Tibial nerve (tissue), 4 donors: ENCODE measurements at regions not wholly inside any gene's neighbourhood (a gene's known extent, or its start where the extent isn't known, plus 50 kb on each side); places are given as distances from the start of the nearest gene placed in this dataset.

Experiments
- EP300 ChIP-seq, 2 donors: sonication (generic); formaldehyde crosslinking; IDR thresholded peaks; one replicate each; pipeline ENCODE4 v1.6.1; 2017; ENCODE audit warnings: antibody characterized with exemption in 2 of 2, mild to moderate bottlenecking in 1 of 2
- POLR2A ChIP-seq, 2 donors: fragments of 450-650 bp; IDR thresholded peaks; one replicate each; pipeline ENCODE4 v1.6.1; 2017; ENCODE audit warnings: antibody characterized with exemption in 2 of 2, mild to moderate bottlenecking in 2 of 2, moderate library complexity in 2 of 2
- TF ChIP-seq, protein P1 (sequence below), 5 experiments: fragments of 200-600 bp in 3 of 5; fragments of 450-650 bp in 2 of 5; sonication (generic) in 3 of 5; IDR thresholded peaks; one replicate each; pipeline ENCODE4 v1.5.1; 2016 to 2019; ENCODE audit warnings: antibody characterized with exemption in 5 of 5, mild to moderate bottlenecking in 3 of 5, moderate library complexity in 2 of 5

- TF ChIP-seq, protein P1, sequence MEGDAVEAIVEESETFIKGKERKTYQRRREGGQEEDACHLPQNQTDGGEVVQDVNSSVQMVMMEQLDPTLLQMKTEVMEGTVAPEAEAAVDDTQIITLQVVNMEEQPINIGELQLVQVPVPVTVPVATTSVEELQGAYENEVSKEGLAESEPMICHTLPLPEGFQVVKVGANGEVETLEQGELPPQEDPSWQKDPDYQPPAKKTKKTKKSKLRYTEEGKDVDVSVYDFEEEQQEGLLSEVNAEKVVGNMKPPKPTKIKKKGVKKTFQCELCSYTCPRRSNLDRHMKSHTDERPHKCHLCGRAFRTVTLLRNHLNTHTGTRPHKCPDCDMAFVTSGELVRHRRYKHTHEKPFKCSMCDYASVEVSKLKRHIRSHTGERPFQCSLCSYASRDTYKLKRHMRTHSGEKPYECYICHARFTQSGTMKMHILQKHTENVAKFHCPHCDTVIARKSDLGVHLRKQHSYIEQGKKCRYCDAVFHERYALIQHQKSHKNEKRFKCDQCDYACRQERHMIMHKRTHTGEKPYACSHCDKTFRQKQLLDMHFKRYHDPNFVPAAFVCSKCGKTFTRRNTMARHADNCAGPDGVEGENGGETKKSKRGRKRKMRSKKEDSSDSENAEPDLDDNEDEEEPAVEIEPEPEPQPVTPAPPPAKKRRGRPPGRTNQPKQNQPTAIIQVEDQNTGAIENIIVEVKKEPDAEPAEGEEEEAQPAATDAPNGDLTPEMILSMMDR (IDR thresholded peaks at IDR 0.05) = no peak
- TF ChIP-seq POLR2A (IDR thresholded peaks at IDR 0.05) (no peak), EP300 (IDR thresholded peaks at IDR 0.05) (no peak)
Observed at GRCh38 chr5:175003531-175003930, 279.1 kb downstream of the MSX2 start.
